SU-DHL-6 (cell line): ENCODE measurements at regions not wholly inside any gene's neighbourhood (a gene's known extent, or its start where the extent isn't known, plus 50 kb on each side); places are given as distances from the start of the nearest gene placed in this dataset.

Source experiments
- H2AFZ ChIP-seq: fragments of 200-600 bp; sonication (generic); 2 replicates; pipeline ENCODE4 v1.6.1; 2014; ENCODE audit warnings: low read depth, mild to moderate bottlenecking, moderate library complexity, mixed read lengths, antibody characterized with exemption, low read length; ENCODE audit not compliant: severe bottlenecking
- H3F3A ChIP-seq: fragments of 200-600 bp; shearing (Covaris generic); 2 replicates; pipeline ENCODE4 v1.6.0; 2016; ENCODE audit warnings: antibody characterized with exemption, mild to moderate bottlenecking; ENCODE audit not compliant: insufficient read depth
- H3K27ac ChIP-seq: fragments of 200-600 bp; sonication (generic); 2 replicates; pipeline ENCODE4 v1.5.1; 2016; ENCODE audit warnings: low read depth, mild to moderate bottlenecking, low read length, moderate library complexity, mixed read lengths
- H3K27me3 ChIP-seq: fragments of 200-600 bp; sonication (generic), shearing (Covaris generic); 2 replicates; pipeline ENCODE4 v1.6.0; 2014; ENCODE audit warnings: mild to moderate bottlenecking, low read length
- H3K36me3 ChIP-seq: fragments of 200-600 bp; sonication (generic); 2 replicates; pipeline ENCODE4 v1.6.1; 2014; ENCODE audit warnings: mild to moderate bottlenecking, low read length, mixed read lengths
- H3K4me2 ChIP-seq: fragments of 300-600, 200-600 bp; shearing (Covaris generic), sonication (generic); 2 replicates; pipeline ENCODE4 v1.6.0; 2014; ENCODE audit warnings: low read length, low read depth, mild to moderate bottlenecking; ENCODE audit not compliant: poor library complexity, severe bottlenecking
- H3K4me3 ChIP-seq: fragments of 200-600 bp; sonication (generic); 2 replicates; pipeline ENCODE4 v1.5.1; 2014; ENCODE audit warnings: antibody characterized with exemption, low read length, mild to moderate bottlenecking, mixed read lengths; ENCODE audit not compliant: insufficient read depth, poor library complexity, severe bottlenecking
- H3K79me2 ChIP-seq: fragments of 200-600 bp; sonication (generic); 2 replicates; pipeline ENCODE4 v1.6.1; 2014; ENCODE audit warnings: mild to moderate bottlenecking, low read length, moderate library complexity; ENCODE audit not compliant: insufficient read depth
- H3K9ac ChIP-seq: fragments of 200-600 bp; sonication (generic); 2 replicates; pipeline ENCODE4 v1.7.0; 2014; ENCODE audit warnings: mild to moderate bottlenecking, low read length
- H3K9me2 ChIP-seq: fragments of 200-600 bp; sonication (generic); replicated peaks from 2 replicates; pipeline ENCODE4 v1.6.1; 2014; ENCODE audit warnings: low read length; ENCODE audit not compliant: insufficient read depth
- H3K9me3 ChIP-seq: fragments of 200-600 bp; sonication (generic); 2 replicates; pipeline ENCODE4 v1.6.1; 2014; ENCODE audit warnings: low read length, mixed read lengths; ENCODE audit not compliant: insufficient read depth
- H4K20me1 ChIP-seq: fragments of 200-600 bp; sonication (generic); 2 replicates; pipeline ENCODE4 v1.6.1; 2014; ENCODE audit warnings: low read depth, mild to moderate bottlenecking, antibody characterized with exemption, low read length, moderate library complexity, mixed read lengths
- CTCF ChIP-seq: fragments of 200-600 bp; sonication (generic); IDR thresholded peaks from one replicate; pipeline ENCODE4 v1.5.1; 2017; ENCODE audit warnings: antibody characterized with exemption, mild to moderate bottlenecking, low read length, moderate library complexity; ENCODE audit not compliant: insufficient read depth, poor library complexity, severe bottlenecking
- EZH2phosphoT487 ChIP-seq: fragments of 200-600 bp; sonication (generic), shearing (Covaris generic); conservative IDR thresholded peaks from 2 replicates; pipeline ENCODE4 v1.6.1; 2018; ENCODE audit warnings: mild to moderate bottlenecking, antibody characterized with exemption, low read length, moderate library complexity, mixed read lengths

- H3K4me2 ChIP-seq, result no peak overlapping the region
These were observed 409.2 kb downstream of the CSNK1G3 start for GRCh38 chr5:123921193-123921592.

GRCh38 chr5:123916345-123917121 lies 404.6 kb downstream of the CSNK1G3 start:
- peaks cover 11% of the 10 kb centered on the region for H3K9me3 ChIP-seq
- H3K27ac ChIP-seq, result peak overlapping the region; percentile 62
- no peaks in the 10 kb centered on the region for H3K27me3 ChIP-seq
- peaks cover 4% of the 10 kb centered on the region; the same call in 1 of the 2 replicates for H3K36me3 ChIP-seq
- H2AFZ ChIP-seq, result peak overlapping the region; percentile 84
- no peak for TF ChIP-seq CTCF
- TF ChIP-seq EZH2phosphoT487, result no peak
- no peaks in the 10 kb centered on the region for H3K9me2 ChIP-seq
- no peaks in the 10 kb centered on the region for H4K20me1 ChIP-seq
- H3F3A ChIP-seq, result 0 out of 2 replicates have a peak, but pooled peaks cover 5% of the 10 kb centered on the region
- H3K79me2 ChIP-seq, result no peaks in the 10 kb centered on the region
- no peak overlapping the region for H3K4me3 ChIP-seq
- H3K4me2 ChIP-seq, result peak overlapping the region; percentile 65
- H3K9ac ChIP-seq, result peak overlapping the region; percentile 24

More at GRCh38 chr5:123921193-123921592, 409.2 kb downstream of the CSNK1G3 start:
- Histone ChIP-seq H2AFZ (no peak overlapping the region), H3K9me2 (no peaks in the 10 kb centered on the region), H3K36me3 (no peaks in the 10 kb centered on the region), H3K27ac (no peak overlapping the region), H3K9ac (no peak overlapping the region), H3K79me2 (no peaks in the 10 kb centered on the region), H3K27me3 (no peaks in the 10 kb centered on the region), H3K9me3 (no peaks in the 10 kb centered on the region), H4K20me1 (no peaks in the 10 kb centered on the region), H3K4me3 (no peak overlapping the region), H3F3A (0 out of 2 replicates have a peak, but pooled peaks cover 5% of the 10 kb centered on the region)
- TF ChIP-seq EZH2phosphoT487 (no peak), CTCF (no peak)

GRCh38 chr5:123914333-123914732 lies 402.4 kb downstream of the CSNK1G3 start:
- H3K9me3 ChIP-seq, result peaks cover 11% of the 10 kb centered on the region
- H3K27ac ChIP-seq, result no peak overlapping the region
- no peak overlapping the region for H3K4me2 ChIP-seq
- H2AFZ ChIP-seq, result no peak overlapping the region
- no peak overlapping the region for H3K9ac ChIP-seq
- no peak overlapping the region for H3K4me3 ChIP-seq
- H4K20me1 ChIP-seq, result no peaks in the 10 kb centered on the region
- no peak for TF ChIP-seq EZH2phosphoT487
- no peak for TF ChIP-seq CTCF
- no peaks in the 10 kb centered on the region for H3K79me2 ChIP-seq
- H3K36me3 ChIP-seq, result peaks cover 4% of the 10 kb centered on the region; the same call in 1 of the 2 replicates
- H3K27me3 ChIP-seq, result no peaks in the 10 kb centered on the region
- 0 out of 2 replicates have a peak, but pooled peaks cover 5% of the 10 kb centered on the region for H3F3A ChIP-seq
- no peaks in the 10 kb centered on the region for H3K9me2 ChIP-seq
